Retinal pigment epithelial cell (primary cell): ENCODE measurements at regions not wholly inside any gene's neighbourhood (a gene's known extent, or its start where the extent isn't known, plus 50 kb on each side); places are given as distances from the start of the nearest gene placed in this dataset.

Source experiments
- DNase-seq: peaks from one replicate; pipeline ENCODE4 v3.0.0-alpha.2; 2010; ENCODE audit warnings: low read depth
- H3K4me3 ChIP-seq: 2 replicates; pipeline ENCODE4 v1.5.1; 2011; ENCODE audit warnings: mild to moderate bottlenecking, low read length, control low read depth, moderate library complexity
- TF ChIP-seq, protein P1 (sequence below): conservative IDR thresholded peaks from 2 replicates; pipeline ENCODE4 v1.5.1; 2011; ENCODE audit warnings: low read depth, low read length, control low read depth, inconsistent platforms

DNA sequence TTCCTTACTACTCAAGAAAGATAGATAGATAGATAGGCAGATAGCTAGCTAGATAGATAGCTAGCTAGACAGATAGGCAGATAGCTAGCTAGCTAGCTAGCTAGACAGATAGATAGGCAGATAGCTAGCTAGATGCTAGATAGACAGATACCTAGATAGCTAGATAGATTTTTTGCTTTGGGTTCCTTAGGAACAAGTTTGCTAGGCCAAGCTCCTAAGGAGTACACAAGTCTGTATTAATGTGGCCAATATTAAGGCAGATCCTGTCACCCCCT is 61.7 kb upstream of the VPREB1 start:
- DNase-seq, result no peak
- TF ChIP-seq, protein P1, sequence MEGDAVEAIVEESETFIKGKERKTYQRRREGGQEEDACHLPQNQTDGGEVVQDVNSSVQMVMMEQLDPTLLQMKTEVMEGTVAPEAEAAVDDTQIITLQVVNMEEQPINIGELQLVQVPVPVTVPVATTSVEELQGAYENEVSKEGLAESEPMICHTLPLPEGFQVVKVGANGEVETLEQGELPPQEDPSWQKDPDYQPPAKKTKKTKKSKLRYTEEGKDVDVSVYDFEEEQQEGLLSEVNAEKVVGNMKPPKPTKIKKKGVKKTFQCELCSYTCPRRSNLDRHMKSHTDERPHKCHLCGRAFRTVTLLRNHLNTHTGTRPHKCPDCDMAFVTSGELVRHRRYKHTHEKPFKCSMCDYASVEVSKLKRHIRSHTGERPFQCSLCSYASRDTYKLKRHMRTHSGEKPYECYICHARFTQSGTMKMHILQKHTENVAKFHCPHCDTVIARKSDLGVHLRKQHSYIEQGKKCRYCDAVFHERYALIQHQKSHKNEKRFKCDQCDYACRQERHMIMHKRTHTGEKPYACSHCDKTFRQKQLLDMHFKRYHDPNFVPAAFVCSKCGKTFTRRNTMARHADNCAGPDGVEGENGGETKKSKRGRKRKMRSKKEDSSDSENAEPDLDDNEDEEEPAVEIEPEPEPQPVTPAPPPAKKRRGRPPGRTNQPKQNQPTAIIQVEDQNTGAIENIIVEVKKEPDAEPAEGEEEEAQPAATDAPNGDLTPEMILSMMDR, result no peak
- no peak overlapping the region for H3K4me3 ChIP-seq

DNA sequence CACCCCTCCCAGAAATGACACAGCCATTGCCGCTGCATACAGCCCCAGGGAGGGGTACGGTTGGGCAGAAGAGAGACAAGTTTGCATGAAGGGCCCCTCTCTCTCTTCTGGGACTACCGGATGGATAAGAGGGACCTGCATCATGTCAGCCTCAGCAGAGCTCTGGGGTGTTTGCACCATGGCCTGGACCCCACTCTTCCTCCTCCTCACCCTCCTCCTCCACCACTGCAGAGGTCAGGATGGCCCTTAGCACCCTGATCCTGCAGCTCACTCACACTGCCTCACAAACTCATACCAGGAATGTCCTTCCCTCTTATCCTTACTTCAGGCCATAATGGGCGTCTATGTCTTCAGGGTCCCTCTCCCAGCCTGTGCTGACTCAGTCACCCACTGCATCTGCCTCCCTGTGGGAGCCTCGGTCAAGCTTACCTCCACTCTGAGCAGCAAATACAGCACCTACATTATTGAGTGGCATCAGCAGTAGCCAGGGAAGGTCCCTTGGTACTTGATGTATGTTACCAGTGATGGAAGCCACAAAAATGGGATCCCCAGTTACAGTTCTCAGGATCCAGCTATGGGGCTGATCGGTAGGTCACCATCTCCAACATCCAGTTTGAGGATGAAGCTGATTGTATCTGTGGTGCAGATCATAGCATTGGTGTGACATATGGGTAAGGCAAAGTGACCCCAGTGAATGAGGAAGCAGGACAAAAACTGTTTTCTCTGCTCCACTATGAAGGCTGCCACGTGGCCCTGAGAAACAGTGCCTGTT is 62.2 kb upstream of the VPREB1 start:
- DNase-seq, result no peak
- no peak overlapping the region for H3K4me3 ChIP-seq
- TF ChIP-seq, protein P1, result no peak

DNA sequence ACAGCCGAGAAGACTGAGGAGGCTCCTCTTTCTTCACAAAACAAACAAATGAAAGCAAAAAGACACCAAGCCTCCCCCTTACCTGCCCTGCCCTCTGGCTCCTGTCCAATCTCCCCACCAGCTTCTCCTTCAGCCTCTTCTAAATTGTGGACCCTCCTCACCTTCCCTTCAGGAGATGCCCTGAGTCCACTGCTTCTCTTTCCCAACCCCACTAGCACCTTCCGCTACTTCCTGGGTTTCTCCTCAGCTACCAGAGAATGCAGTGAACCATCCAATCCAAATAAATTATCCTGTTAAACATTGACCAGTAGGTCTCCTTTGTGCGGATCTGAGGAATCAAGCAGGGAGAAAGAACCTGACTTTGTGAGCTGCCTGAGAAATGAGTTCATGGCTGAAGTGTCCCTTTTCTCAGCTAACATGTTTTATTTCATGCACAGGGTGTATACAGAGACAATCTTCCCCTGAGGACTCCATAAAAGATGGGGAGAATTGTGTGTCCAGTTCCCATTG is 63.2 kb upstream of the VPREB1 start:
- TF ChIP-seq, protein P1, result no peak
- H3K4me3 ChIP-seq, result no peak overlapping the region
- no peak for DNase-seq

DNA sequence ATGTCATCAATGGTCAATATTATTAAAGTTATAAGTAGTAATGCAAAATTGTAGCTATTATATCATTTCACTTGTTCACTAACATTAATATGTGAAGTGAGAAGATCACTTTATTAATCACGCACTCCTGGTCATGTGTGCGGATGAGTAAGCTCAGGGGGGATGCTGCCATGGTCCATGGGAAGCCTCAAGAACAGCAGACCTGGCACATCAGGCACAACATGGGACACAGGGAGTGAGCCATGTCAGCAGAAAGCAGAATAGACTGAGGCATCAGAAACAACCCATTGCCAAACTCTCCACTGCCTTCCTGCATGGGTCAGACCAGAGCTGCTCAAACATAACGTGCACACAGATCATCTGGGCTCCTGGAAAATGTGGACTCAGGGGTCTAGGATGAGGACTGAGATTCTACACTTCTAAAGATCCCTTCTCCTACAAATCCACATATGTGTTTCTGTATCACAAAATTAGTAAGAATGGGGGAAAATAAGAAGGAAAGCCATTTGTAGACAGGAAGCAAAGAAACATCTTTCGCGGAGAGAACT is 63.8 kb upstream of the VPREB1 start:
- DNase-seq, result no peak
- TF ChIP-seq, protein P1, result no peak
- no peak overlapping the region for H3K4me3 ChIP-seq

DNA sequence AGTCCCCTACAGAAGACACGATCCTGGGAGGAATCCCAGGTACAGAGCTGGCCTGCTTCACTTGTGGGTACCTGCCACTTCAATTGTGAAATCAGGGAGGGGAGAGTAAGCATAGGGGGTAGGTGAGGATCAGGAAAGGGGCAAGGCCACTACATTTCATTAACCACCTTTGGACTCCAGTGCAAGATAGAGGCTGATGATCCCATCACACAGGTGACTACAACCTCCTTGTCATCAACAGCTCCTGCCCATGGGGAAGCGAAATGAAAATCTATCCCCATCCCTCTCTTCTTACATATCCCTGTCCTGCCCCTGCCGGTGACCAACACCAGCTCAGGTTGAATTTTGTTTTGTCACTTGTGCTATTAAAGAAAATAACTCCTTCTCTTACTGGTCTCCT is 64.7 kb upstream of the VPREB1 start:
- TF ChIP-seq, protein P1, result no peak
- H3K4me3 ChIP-seq, result no peak overlapping the region
- no peak for DNase-seq

DNA sequence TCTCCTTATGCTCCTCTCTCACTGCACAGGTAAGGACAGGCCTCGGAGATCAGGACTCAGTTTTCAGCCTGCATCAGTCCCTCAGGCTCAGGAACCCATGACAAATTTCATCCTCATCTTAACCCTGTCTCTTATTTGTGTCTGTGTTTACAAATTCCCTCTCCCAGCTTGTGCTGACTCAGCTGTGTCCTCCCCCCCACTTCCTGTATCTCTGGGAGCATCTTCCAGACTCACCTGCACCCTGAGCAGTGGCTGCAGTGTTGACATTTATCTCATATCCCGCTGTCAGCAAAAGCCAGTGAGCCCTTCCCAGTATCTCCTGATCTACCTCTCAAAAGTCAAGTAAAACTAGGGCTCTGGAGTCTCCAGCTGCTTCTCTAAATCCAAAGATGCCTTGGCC is 65.6 kb upstream of the VPREB1 start:
- H3K4me3 ChIP-seq, result no peak overlapping the region
- TF ChIP-seq, protein P1, result no peak
- no peak for DNase-seq

DNA sequence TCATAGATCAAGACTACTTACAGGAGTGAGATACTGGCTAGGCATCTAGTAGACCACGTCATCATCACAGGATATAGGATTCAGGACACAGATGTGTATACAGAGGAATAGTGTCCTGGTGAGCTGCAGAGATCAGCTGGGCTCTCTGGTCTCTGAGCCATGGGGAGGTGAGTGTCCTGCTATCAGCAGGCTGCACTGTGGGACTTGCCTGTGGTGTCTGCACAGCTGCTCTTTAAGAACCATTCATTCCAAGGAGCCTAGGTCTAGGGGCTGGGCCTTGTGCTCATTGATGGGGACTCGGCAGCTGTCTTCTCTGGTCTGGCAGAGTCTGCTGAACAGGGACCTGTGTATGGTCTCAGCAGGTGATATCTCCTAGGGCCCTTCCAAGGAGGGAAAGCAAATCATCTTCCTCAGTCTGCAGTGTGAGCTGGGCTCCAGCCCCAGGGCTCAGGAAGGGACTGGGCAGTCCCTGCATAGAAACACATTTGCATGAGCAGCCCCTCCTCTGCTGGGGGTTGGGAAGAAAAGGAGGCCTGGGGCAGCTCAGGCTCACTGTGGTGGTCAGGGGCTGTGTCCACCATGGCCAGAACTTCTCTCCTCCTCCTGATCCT is 66.1 kb upstream of the VPREB1 start:
- TF ChIP-seq, protein P1, result no peak
- H3K4me3 ChIP-seq, result no peak overlapping the region
- DNase-seq, result no peak
